GM10266 (cell line): ENCODE measurements at regions not wholly inside any gene's neighbourhood (a gene's known extent, or its start where the extent isn't known, plus 50 kb on each side); places are given as distances from the start of the nearest gene placed in this dataset.

Experiments
- DNase-seq: peaks from one replicate; pipeline ENCODE4 v3.0.0; 2012; ENCODE audit errors: extremely low spot score
- TF ChIP-seq, protein P1 (sequence below): IDR thresholded peaks from 2 replicates; pipeline ENCODE4 v1.5.1; 2012; ENCODE audit warnings: mild to moderate bottlenecking, low read depth; ENCODE audit not compliant: control insufficient read depth, insufficient read depth; ENCODE audit errors: missing control alignments

DNA sequence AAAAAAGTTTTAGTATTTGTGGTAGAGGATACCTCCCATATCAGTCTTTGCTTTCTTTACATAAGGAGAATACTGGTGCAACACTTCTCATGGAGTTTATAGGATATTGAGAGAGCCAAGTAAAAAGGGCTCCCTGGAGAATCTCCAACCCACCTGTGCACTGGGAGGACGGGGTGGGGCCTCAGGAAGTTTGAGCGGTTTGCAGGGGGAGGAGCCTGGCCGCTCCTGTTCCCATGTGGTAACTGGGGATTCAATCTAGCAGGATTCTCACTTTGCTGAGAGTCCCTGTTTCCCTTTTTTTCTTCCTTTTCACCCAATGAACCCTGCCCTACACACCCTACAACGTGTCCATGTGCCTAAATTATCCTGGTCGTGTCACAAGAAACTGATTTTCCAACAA, 82.8 kb downstream of the APTX start:
- TF ChIP-seq, protein P1, sequence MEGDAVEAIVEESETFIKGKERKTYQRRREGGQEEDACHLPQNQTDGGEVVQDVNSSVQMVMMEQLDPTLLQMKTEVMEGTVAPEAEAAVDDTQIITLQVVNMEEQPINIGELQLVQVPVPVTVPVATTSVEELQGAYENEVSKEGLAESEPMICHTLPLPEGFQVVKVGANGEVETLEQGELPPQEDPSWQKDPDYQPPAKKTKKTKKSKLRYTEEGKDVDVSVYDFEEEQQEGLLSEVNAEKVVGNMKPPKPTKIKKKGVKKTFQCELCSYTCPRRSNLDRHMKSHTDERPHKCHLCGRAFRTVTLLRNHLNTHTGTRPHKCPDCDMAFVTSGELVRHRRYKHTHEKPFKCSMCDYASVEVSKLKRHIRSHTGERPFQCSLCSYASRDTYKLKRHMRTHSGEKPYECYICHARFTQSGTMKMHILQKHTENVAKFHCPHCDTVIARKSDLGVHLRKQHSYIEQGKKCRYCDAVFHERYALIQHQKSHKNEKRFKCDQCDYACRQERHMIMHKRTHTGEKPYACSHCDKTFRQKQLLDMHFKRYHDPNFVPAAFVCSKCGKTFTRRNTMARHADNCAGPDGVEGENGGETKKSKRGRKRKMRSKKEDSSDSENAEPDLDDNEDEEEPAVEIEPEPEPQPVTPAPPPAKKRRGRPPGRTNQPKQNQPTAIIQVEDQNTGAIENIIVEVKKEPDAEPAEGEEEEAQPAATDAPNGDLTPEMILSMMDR: no peak
- no peak for DNase-seq
